Type B pancreatic cell (in vitro differentiated cells): ENCODE measurements at regions not wholly inside any gene's neighbourhood (a gene's known extent, or its start where the extent isn't known, plus 50 kb on each side); places are given as distances from the start of the nearest gene placed in this dataset.

ENCODE experiments used
- DNase-seq: peaks from one replicate; pipeline ENCODE4 v3.0.0; 2021; ENCODE audit warnings: mixed read lengths; ENCODE audit not compliant: unreplicated experiment; ENCODE audit errors: extremely low spot score
- H3K27ac Mint-ChIP-seq: 2 replicates; pipeline ENCODE4 v1.8.0; 2021; ENCODE audit warnings: mild to moderate bottlenecking, mixed read lengths
- H3K27me3 Mint-ChIP-seq: 2 replicates; pipeline ENCODE4 v1.8.0; 2021; ENCODE audit warnings: mixed read lengths
- H3K36me3 Mint-ChIP-seq: 2 replicates; pipeline ENCODE4 v1.8.0; 2021; ENCODE audit warnings: mixed read lengths
- H3K4me1 Mint-ChIP-seq: one replicate; pipeline ENCODE4 v1.8.0; 2021; ENCODE audit warnings: mixed read lengths; ENCODE audit not compliant: unreplicated experiment
- H3K4me3 Mint-ChIP-seq: 2 replicates; pipeline ENCODE4 v1.8.0; 2021; ENCODE audit warnings: mild to moderate bottlenecking, mixed read lengths
- H3K9me3 Mint-ChIP-seq: 2 replicates; pipeline ENCODE4 v1.8.0; 2021; ENCODE audit warnings: mixed read lengths
- CTCF ChIP-seq: fragments of 200-600 bp; sonication (generic); conservative IDR thresholded peaks from 2 replicates; pipeline ENCODE4 v1.5.0; 2021; ENCODE audit warnings: antibody characterized with exemption, mild to moderate bottlenecking

DNA sequence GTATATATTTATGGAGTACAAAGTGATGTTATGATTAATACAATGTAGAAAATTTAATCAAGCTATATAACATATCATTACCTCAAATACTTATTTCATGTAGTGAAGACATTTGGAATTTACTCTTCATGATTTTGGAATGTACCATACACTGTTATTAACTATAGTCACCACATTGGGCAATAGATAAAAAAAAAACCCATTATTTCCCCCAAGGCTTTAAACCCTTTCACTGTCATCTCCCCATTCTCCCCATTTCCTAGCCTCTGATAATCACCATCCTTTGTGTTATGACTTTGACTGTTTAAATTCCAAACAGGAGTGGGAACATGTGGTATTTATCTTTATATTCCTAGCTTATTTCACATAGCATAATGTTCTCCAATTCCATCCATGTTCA, 2189.1 kb upstream of the AGA start:
- H3K27ac Mint-ChIP-seq: no peak overlapping the region
- no peaks in the 10 kb centered on the region for H3K27me3 Mint-ChIP-seq
- no peak overlapping the region for H3K4me3 Mint-ChIP-seq
- H3K36me3 Mint-ChIP-seq: no peaks in the 10 kb centered on the region
- DNase-seq: no peak
- H3K4me1 Mint-ChIP-seq: no peaks in the 10 kb centered on the region
- H3K9me3 Mint-ChIP-seq: no peaks in the 10 kb centered on the region
- TF ChIP-seq CTCF: no peak

GRCh38 chr4:179634862-179635261, 2192.6 kb upstream of the AGA start:
- H3K4me3 Mint-ChIP-seq: no peak overlapping the region
- H3K36me3 Mint-ChIP-seq: no peaks in the 10 kb centered on the region
- TF ChIP-seq CTCF: no peak
- H3K27ac Mint-ChIP-seq: no peak overlapping the region
- H3K27me3 Mint-ChIP-seq: no peaks in the 10 kb centered on the region
- H3K4me1 Mint-ChIP-seq: no peaks in the 10 kb centered on the region
- H3K9me3 Mint-ChIP-seq: no peaks in the 10 kb centered on the region
- no peak for DNase-seq

GRCh38 chr4:179662522-179662921, 2220.3 kb upstream of the AGA start:
- no peak for TF ChIP-seq CTCF
- Mint-ChIP-seq H3K27ac (no peak overlapping the region), H3K4me1 (no peaks in the 10 kb centered on the region), H3K36me3 (no peaks in the 10 kb centered on the region), H3K27me3 (no peaks in the 10 kb centered on the region), H3K9me3 (no peaks in the 10 kb centered on the region), H3K4me3 (no peak overlapping the region)
- DNase-seq: no peak

- Mint-ChIP-seq H3K27ac (no peak overlapping the region), H3K4me1 (no peaks in the 10 kb centered on the region), H3K27me3 (no peaks in the 10 kb centered on the region), H3K36me3 (no peaks in the 10 kb centered on the region), H3K4me3 (no peak overlapping the region), H3K9me3 (no peaks in the 10 kb centered on the region)
- no peak for TF ChIP-seq CTCF
- no peak for DNase-seq
These were observed 2221.6 kb upstream of the AGA start for GRCh38 chr4:179663641-179664429.

DNA sequence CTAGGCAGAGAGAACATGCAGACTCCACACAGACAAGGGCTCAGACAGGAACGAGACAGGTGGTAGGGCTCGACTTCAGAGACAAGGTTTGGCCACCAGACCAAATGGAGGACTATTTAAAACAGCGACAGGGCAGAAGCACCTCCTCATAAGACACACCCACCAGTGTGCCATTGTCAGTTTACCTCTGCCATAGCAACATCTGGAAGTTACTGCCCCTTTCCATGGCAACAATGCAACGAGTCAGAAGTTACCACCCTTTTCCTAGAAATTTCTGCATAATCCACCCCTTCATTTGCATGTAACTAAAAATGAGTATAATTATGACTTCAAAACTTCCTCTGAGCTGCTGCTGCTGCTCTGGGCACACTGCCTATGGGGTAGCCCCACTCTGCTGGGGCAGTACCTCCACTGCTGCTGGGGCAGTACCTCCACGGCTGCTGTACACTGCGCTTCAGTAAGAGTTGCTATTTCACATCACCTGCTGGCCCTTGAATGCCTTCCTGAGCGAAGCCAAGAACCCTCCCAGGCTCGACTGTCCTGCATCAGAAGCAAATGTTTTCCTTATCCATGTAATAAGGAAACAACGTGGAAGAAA, 2222.3 kb upstream of the AGA start:
- Mint-ChIP-seq H3K4me1 (no peaks in the 10 kb centered on the region), H3K27me3 (no peaks in the 10 kb centered on the region), H3K9me3 (no peaks in the 10 kb centered on the region), H3K4me3 (no peak overlapping the region), H3K36me3 (no peaks in the 10 kb centered on the region), H3K27ac (no peak overlapping the region)
- DNase-seq: no peak
- TF ChIP-seq CTCF: no peak
